WI38 (cell line): ENCODE measurements at regions not wholly inside any gene's neighbourhood (a gene's known extent, or its start where the extent isn't known, plus 50 kb on each side); places are given as distances from the start of the nearest gene placed in this dataset.

Experiments used
- H3K4me3 ChIP-seq: 2 replicates; pipeline ENCODE4 v1.5.1; 2011; ENCODE audit warnings: low read depth, mild to moderate bottlenecking, control low read depth, low read length
- CTCF ChIP-seq: IDR thresholded peaks from 2 replicates; pipeline ENCODE4 v1.5.1; 2012; ENCODE audit warnings: low read depth, mild to moderate bottlenecking, control low read depth, low read length

GRCh38 chr6:74780831-74781230, 425.0 kb downstream of the COL12A1 start:
- H3K4me3 ChIP-seq: no peak overlapping the region
- TF ChIP-seq CTCF: no peak

DNA sequence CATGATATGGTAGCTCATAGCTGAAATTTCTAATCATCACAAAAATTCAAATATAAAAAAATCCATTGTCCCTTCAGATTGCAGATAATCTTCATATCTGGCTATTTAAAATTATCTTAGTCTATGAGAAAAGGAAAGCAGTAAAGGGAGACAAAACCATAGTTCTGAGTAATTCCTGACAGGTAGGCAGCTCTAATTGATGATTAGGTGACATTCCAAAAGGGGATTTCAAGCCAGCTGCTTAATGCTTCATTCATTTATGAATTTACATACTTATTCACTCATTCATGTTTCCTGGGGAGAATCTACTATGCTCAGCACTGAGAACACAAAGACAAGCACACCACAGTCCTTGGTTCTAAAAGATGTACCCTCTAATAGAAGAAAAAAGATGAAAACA, 437.1 kb downstream of the COL12A1 start:
- H3K4me3 ChIP-seq: no peak overlapping the region
- no peak for TF ChIP-seq CTCF

GRCh38 chr6:74768120-74768519, 437.7 kb downstream of the COL12A1 start:
- no peak for TF ChIP-seq CTCF
- H3K4me3 ChIP-seq: no peak overlapping the region

GRCh38 chr6:74765486-74765885, 440.4 kb downstream of the COL12A1 start:
- no peak overlapping the region for H3K4me3 ChIP-seq
- no peak for TF ChIP-seq CTCF

GRCh38 chr6:74764486-74764885, 441.4 kb downstream of the COL12A1 start:
- no peak for TF ChIP-seq CTCF
- H3K4me3 ChIP-seq: no peak overlapping the region

DNA sequence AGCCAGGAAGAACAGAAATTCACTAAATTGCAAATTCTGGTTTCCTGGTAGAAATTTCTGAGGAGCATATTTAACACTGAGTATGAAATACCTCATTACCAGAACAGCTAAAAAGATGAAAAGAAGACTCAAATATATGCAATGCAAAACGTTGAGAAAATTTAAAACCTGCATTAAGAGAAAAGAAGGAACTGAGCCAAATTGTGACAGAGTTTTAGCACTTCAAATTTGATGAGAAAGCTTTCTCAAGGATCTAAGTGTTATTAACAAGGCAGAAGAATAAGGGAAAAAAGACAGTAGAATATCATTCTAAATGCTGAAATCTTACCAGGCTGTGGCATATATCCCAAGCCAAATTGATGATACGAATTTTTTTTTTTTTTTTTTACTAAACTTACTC, 443.0 kb downstream of the COL12A1 start:
- TF ChIP-seq CTCF: no peak

DNA sequence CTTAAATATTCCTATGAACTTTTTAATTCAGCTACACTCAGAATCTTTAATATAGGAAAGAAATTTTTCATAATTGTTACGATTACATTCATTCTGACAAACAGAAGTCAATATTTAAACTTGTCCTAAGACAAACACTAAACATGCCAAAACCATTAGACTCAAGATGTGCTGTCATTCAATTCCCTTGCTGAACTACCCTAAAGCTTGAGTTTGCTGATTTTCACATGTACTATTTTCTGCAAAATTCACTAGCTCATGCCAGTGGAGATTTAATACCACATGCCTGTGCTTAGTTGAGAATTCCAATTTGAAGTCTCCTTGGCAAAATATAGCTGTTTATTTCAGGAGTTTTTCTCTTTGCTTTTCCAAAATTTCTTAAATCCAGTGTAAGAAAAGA, 448.0 kb downstream of the COL12A1 start:
- TF ChIP-seq CTCF: no peak

More for the DNA sequence above, 443.0 kb downstream of the COL12A1 start:
- H3K4me3 ChIP-seq: no peak overlapping the region

More for the DNA sequence above, 448.0 kb downstream of the COL12A1 start:
- H3K4me3 ChIP-seq: no peak overlapping the region
